Heart right ventricle (tissue), 16 donors: ENCODE measurements at regions not wholly inside any gene's neighbourhood (a gene's known extent, or its start where the extent isn't known, plus 50 kb on each side); places are given as distances from the start of the nearest gene placed in this dataset.
A peak's percentile ranks its signal among the peaks of the same experiment; 100 is the strongest.

Source experiments
- ATAC-seq, 8 donors: fragments of 200-7000 bp; cut with Tn5 transposase; one replicate each; pipeline ENCODE4 v1.9.1; 2020; ENCODE audit warnings: mild to moderate bottlenecking in 8 of 8, moderate library complexity in 8 of 8, moderate number of reproducible peaks in 1 of 8
- DNase-seq, 2 donors: peaks; one replicate each; pipeline ENCODE4 v3.0.0-alpha.2; 2020
- H3K27ac ChIP-seq, 10 donors: fragments of 200-600 bp; sonication (generic) in 2 of 10; one replicate each; pipeline versions ENCODE4 v1.5.0 to v1.8.0; 2020 to 2022; ENCODE audit warnings: mild to moderate bottlenecking in 3 of 10
- H3K27me3 ChIP-seq, 7 donors: fragments of 200-600 bp; one replicate each; pipeline ENCODE4 v1.8.0; 2021 to 2022; ENCODE audit warnings: mild to moderate bottlenecking in 2 of 7
- H3K36me3 ChIP-seq, 9 donors: fragments of 200-600 bp; sonication (generic) in 1 of 9; one replicate each; pipeline versions ENCODE4 v1.5.0 to v1.8.0; 2020 to 2022; ENCODE audit warnings: mild to moderate bottlenecking in 2 of 9
- H3K4me1 ChIP-seq, 9 donors: fragments of 200-600 bp; sonication (generic) in 1 of 9; one replicate each; pipeline versions ENCODE4 v1.5.0 to v1.8.0; 2020 to 2022; ENCODE audit warnings: mild to moderate bottlenecking in 4 of 9
- H3K4me3 ChIP-seq, 10 donors: fragments of 200-600 bp; sonication (generic) in 2 of 10; one replicate each; pipeline versions ENCODE4 v1.5.0 to v1.8.0; 2020 to 2022; ENCODE audit warnings: mild to moderate bottlenecking in 7 of 10, moderate library complexity in 2 of 10
- H3K9me3 ChIP-seq, 11 donors: fragments of 200-600 bp in 10 of 11; sonication (generic) in 2 of 11; one replicate each; pipeline versions ENCODE4 v1.5.0 to v1.8.0; 2013 to 2022; ENCODE audit warnings: mild to moderate bottlenecking in 2 of 11, control low read depth in 1 of 11, moderate library complexity in 1 of 11
- CTCF ChIP-seq, 9 donors: fragments of 200-600 bp; sonication (generic) in 2 of 9; IDR thresholded peaks; one replicate each; pipeline versions ENCODE4 v1.5.0 to v1.8.0; 2021 to 2022; ENCODE audit warnings: antibody characterized with exemption in 9 of 9, mild to moderate bottlenecking in 5 of 9, moderate library complexity in 1 of 9
- WGBS, 2 donors: extraction: QIAGEN DNeasy Blood & Tissue Kit; methylation state at CpG; one replicate each; pipeline ENCODE4 v1.1.7; 2013; ENCODE audit warnings: inconsistent platforms in 1 of 2; 5-methylcytosine and 5-hydroxymethylcytosine counted together
- intact Hi-C, 10 donors: fragments of 100-400 bp; cut with DNase I; formaldehyde crosslinking; loops; one replicate each; pipeline versions ENCODE4 v1.11.1 to v1.14.2; 2022
- donor health status: Arrhythmogenic right ventricular cardiomyopathy.
- donor health status: ischemic (EF 13 %, LVEDD 7.1; RV severe dilation, severe dysfunction).
- donor health status: healthy with polysubstance abuse.
- donor health status: DM: no; HTN: yes; CAD: no.
- donor health status: DM: no; HTN: no; CAD: no.
- donor health status: ischemic (EF 25% LVEDD 6.9; RV normal size, moderate dysfunction).
- donor health status: ischemic (EF 25% LVEDD 5.7; RV mildly dilated, moderate dysfunction).
- donor health status: healthy.
- donor health status: DM: yes; HTN: yes; CAD: no.
- donor health status: Ischemic cardiomyopathy.
- donor health status: ischemic (EF 35%, LVEDD 5.7; RV mildly dilated, moderate dysfunction).
- donor health status: nonischemic (EF 11% LVEDD 7.7; RV severe dilation, severe dysfunction).
- donor health status: DM: yes; HTN: yes; CAD: no.
- donor health status: PGD.
- donor health status: ischemic (EF 29% LVEDD 5.4; RV normal size, mild dysfunction).
- donor health status: nonischemic (EF 23%, LVEDD 6.1; RV moderate dilation, normal function).

DNA sequence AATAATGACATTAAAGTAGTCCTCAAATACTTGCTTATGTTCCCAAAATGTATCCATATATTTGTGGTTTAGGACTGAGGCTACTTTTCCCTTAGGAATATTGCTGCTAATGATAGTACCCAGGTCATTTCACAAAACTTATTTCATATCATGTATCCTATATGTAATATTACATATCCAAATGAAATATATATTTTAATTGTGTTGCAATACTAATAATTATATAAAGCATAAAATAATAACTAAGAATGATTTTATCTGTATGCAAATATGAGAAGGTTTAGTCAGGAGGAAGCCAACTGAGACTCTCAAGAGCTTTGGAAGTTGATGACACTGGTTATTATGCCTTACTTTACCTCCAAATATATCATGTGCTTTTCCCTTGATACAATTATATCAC lies 231.5 kb upstream of the KLF14 start:
- no peak for DNase-seq
- TF ChIP-seq CTCF (IDR thresholded peaks at IDR 0.05), result no peak
- H3K4me1 ChIP-seq, result peaks cover 2 to 59% (median 42%) of the 10 kb centered on the region in 9 donors
- no peak overlapping the region for H3K4me3 ChIP-seq
- no peak overlapping the region for H3K27ac ChIP-seq
- H3K27me3 ChIP-seq, result no peaks in the 10 kb centered on the region
- no peak for ATAC-seq
- intact Hi-C loops, result no loop called here
- H3K9me3 ChIP-seq, result no peaks in the 10 kb centered on the region
- peaks cover 0 to 40% (median 9%) of the 10 kb centered on the region in 9 donors for H3K36me3 ChIP-seq

GRCh38 chr7:130966246-130967009 lies 232.4 kb upstream of the KLF14 start:
- ATAC-seq (peak in 1 of 8 donors; percentile 29), DNase-seq (no peak)
- Histone ChIP-seq H3K4me1 (peaks cover 2 to 59% (median 47%) of the 10 kb centered on the region in 9 donors), H3K4me3 (no peak overlapping the region), H3K27me3 (no peaks in the 10 kb centered on the region), H3K36me3 (peaks cover 0 to 37% (median 9%) of the 10 kb centered on the region in 9 donors), H3K9me3 (no peaks in the 10 kb centered on the region), H3K27ac (no peak overlapping the region)
- no peak for TF ChIP-seq CTCF (IDR thresholded peaks at IDR 0.05)
- intact Hi-C loops, result no loop called here
- 97% methylated on average over 5 of the region's 5 CpGs for WGBS, 2 donors

DNA sequence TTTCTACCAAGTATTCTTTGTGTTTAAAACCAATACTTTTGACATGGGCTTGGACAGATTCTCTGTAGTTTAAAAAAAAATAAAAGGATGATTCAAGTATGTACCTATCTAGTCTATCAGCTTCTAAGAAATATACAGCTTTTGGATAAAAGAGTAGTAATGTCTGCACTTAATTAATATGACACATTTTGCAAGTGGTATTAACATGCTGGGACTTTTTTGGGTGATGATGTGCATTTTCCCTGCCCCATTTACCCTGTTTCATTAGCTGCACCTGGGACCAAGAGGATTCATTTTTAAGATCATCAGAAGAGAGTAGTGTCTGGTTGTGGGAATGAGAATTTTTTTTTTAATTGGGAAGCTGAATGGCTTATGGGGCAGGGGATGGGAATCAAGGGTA lies 236.2 kb upstream of the KLF14 start:
- peaks cover 0 to 37% (median 5%) of the 10 kb centered on the region in 9 donors for H3K36me3 ChIP-seq

DNA sequence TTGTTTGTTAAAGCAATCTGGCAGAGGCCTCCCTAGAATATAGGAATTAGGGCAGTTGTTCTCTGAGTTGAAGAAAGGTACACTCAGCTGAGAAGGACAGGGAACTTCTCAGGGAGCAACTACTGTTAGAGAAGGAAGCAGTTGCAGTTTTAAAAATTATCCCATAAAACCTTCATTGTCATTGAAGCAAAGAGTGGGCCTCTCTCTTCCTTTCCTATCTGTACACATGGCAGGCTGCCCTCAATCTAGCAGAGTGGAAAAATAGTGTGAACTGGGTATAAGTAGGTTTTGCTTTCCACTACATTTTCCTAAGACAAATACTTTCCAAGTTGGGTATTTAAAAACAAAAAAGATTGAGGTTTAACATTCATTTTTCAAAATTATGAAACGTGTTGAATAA lies 236.7 kb upstream of the KLF14 start:
- no peak for TF ChIP-seq CTCF (IDR thresholded peaks at IDR 0.05)
- Histone ChIP-seq H3K27ac (peak overlapping the region in 6 of 10 donors; percentile 2 to 59 (median 22)), H3K9me3 (peaks cover 0 to 7% (median 0%) of the 10 kb centered on the region in 11 donors), H3K36me3 (peaks cover 0 to 36% (median 5%) of the 10 kb centered on the region in 9 donors), H3K27me3 (no peaks in the 10 kb centered on the region), H3K4me1 (peaks cover 2 to 45% (median 21%) of the 10 kb centered on the region in 9 donors), H3K4me3 (no peak overlapping the region)
- WGBS, 2 donors, result 22 to 33% methylated on average over 1 of the region's 1 CpG
- ATAC-seq (peak in 6 of 8 donors; percentile 36 to 67 (median 50)), DNase-seq (no peak)
- intact Hi-C loops, result no loop called here

More for the DNA sequence above, 236.2 kb upstream of the KLF14 start:
- TF ChIP-seq CTCF (IDR thresholded peaks at IDR 0.05), result no peak
- peaks cover 2 to 45% (median 21%) of the 10 kb centered on the region in 9 donors for H3K4me1 ChIP-seq
- H3K27me3 ChIP-seq, result no peaks in the 10 kb centered on the region
- no peak for DNase-seq
- H3K27ac ChIP-seq, result peak overlapping the region in 3 of 10 donors; percentile 6 to 30 (median 13)
- H3K9me3 ChIP-seq, result peaks cover 0 to 7% (median 0%) of the 10 kb centered on the region in 11 donors
- ATAC-seq, result peak in 1 of 8 donors; percentile 6
- intact Hi-C loops, result no loop called here
- no peak overlapping the region for H3K4me3 ChIP-seq
